ENCODE measurements at regions not wholly inside any gene's neighbourhood (a gene's known extent, or its start where the extent isn't known, plus 50 kb on each side); places are given as distances from the start of the nearest gene placed in this dataset.
"Not testable (repeated sequence)": the region's sequence is repeated elsewhere in the genome, so short reads cannot be mapped to it uniquely, and the experiment has no call there.

GRCh38 chr18:62629031-62629430 lies 86.3 kb upstream of the PHLPP1 start:
- DNase-seq (ENCODE audit: low read depth): no peak

- peak; percentile 16 for DNase-seq (ENCODE audit: low read depth)
Measured at GRCh38 chr18:62631173-62631572, 84.2 kb upstream of the PHLPP1 start.

GRCh38 chr18:62632788-62633455 lies 82.4 kb upstream of the PHLPP1 start:
- DNase-seq (ENCODE audit: low read depth): no peak

GRCh38 chr18:62634458-62634857 lies 80.9 kb upstream of the PHLPP1 start:
- peak; percentile 69 for DNase-seq (ENCODE audit: low read depth)

- peak; percentile 16 for DNase-seq (ENCODE audit: low read depth)
Measured at GRCh38 chr18:62634979-62635630, 80.2 kb upstream of the PHLPP1 start.

GRCh38 chr18:62637403-62637802 lies 77.9 kb upstream of the PHLPP1 start:
- DNase-seq (ENCODE audit: low read depth): no peak

GRCh38 chr18:62637807-62638687 lies 77.3 kb upstream of the PHLPP1 start:
- DNase-seq (ENCODE audit: low read depth): peak; percentile 25

- DNase-seq (ENCODE audit: low read depth): no peak
Measured at GRCh38 chr18:62643181-62643580, 72.2 kb upstream of the PHLPP1 start.

- DNase-seq (ENCODE audit: low read depth): no peak
Measured at GRCh38 chr18:62644773-62645172, 70.6 kb upstream of the PHLPP1 start.

- DNase-seq (ENCODE audit: low read depth): no peak
Measured at GRCh38 chr18:62647179-62647578, 68.2 kb upstream of the PHLPP1 start.

- no peak for DNase-seq (ENCODE audit: low read depth)
Measured at GRCh38 chr18:62648045-62648678, 67.2 kb upstream of the PHLPP1 start.

GRCh38 chr18:62651276-62652056 lies 63.9 kb upstream of the PHLPP1 start:
- DNase-seq (ENCODE audit: low read depth): peak; percentile 32

- DNase-seq (ENCODE audit: low read depth): not testable (repeated sequence)
Measured at GRCh38 chr18:62652057-62652629, 63.2 kb upstream of the PHLPP1 start.

GRCh38 chr18:62655520-62656219 lies 59.7 kb upstream of the PHLPP1 start:
- DNase-seq (ENCODE audit: low read depth): no peak

- no peak for DNase-seq (ENCODE audit: low read depth)
Measured at GRCh38 chr18:62658028-62658427, 57.3 kb upstream of the PHLPP1 start.

- no peak for DNase-seq (ENCODE audit: low read depth)
Measured at GRCh38 chr18:62659698-62660097, 55.6 kb upstream of the PHLPP1 start.

GRCh38 chr18:62660691-62661090 lies 54.6 kb upstream of the PHLPP1 start:
- DNase-seq (ENCODE audit: low read depth): peak; percentile 77

- peak; percentile 94 for DNase-seq (ENCODE audit: low read depth)
Measured at GRCh38 chr18:62663731-62664336, 51.5 kb upstream of the PHLPP1 start.

- DNase-seq (ENCODE audit: low read depth): no peak
Measured at GRCh38 chr18:62664414-62664813, 50.9 kb upstream of the PHLPP1 start.

- no peak for DNase-seq (ENCODE audit: low read depth)
Measured at GRCh38 chr18:62665188-62665587, 50.2 kb upstream of the PHLPP1 start.

Data from EH (cell line).